ENCODE measurements at regions not wholly inside any gene's neighbourhood (a gene's known extent, or its start where the extent isn't known, plus 50 kb on each side); places are given as distances from the start of the nearest gene placed in this dataset.

GRCh38 chr9:1248743-1249142 lies 198.6 kb downstream of the DMRT2 start:
- TF ChIP-seq POLR2AphosphoS5 (IDR thresholded peaks at IDR 0.05; ENCODE audit: borderline replicate concordance, low read depth, low read length) (no peak), EZH2 (IDR thresholded peaks at IDR 0.05) (no peak)
